Vagina (tissue), 2 donors: ENCODE measurements at regions not wholly inside any gene's neighbourhood (a gene's known extent, or its start where the extent isn't known, plus 50 kb on each side); places are given as distances from the start of the nearest gene placed in this dataset.

Experiments used
- POLR2A ChIP-seq, 2 donors: fragments of 450-650 bp; IDR thresholded peaks; one replicate each; pipeline ENCODE4 v1.6.1; 2017; ENCODE audit warnings: antibody characterized with exemption in 2 of 2, mild to moderate bottlenecking in 2 of 2, moderate library complexity in 2 of 2
- POLR2AphosphoS5 ChIP-seq, 2 donors: sonication (generic); formaldehyde crosslinking; IDR thresholded peaks; one replicate each; pipeline ENCODE4 v1.9.0; 2017; ENCODE audit warnings: antibody characterized with exemption in 2 of 2, mild to moderate bottlenecking in 2 of 2, low read depth in 1 of 2; ENCODE audit not compliant: insufficient read depth in 1 of 2
- TF ChIP-seq, protein P1 (sequence below), 3 experiments: fragments of 450-650 bp in 2 of 3; fragments of 200-600 bp in 1 of 3; sonication (generic) in 1 of 3; IDR thresholded peaks; one replicate each; pipeline ENCODE4 v1.5.1; 2017 to 2019; ENCODE audit warnings: antibody characterized with exemption in 3 of 3, mild to moderate bottlenecking in 2 of 3, moderate library complexity in 2 of 3

DNA sequence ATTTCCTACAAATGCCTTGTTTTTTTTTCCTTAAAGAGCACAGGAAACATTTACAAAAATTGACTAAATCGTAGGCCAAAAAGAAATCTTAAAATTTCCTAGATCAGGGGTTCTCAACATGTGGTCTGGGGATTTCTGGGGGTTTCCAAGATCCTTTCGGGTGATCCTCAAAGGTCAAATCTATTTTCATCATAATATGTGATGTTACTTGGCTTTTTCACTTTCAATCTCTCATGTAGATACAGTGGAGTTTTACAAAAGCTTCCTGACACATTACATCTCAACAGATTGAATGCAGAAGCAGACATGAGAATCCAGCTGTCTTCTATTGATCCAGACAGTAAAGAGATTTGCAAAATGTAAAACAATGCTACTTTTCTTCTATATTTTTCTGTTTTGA, 497.3 kb downstream of the INHBA start:
- no peak for TF ChIP-seq POLR2A (IDR thresholded peaks at IDR 0.05)
- TF ChIP-seq POLR2AphosphoS5 (IDR thresholded peaks at IDR 0.05; ENCODE audit: insufficient read depth in 1 of 2, low read depth in 1 of 2): no peak
- TF ChIP-seq, protein P1, sequence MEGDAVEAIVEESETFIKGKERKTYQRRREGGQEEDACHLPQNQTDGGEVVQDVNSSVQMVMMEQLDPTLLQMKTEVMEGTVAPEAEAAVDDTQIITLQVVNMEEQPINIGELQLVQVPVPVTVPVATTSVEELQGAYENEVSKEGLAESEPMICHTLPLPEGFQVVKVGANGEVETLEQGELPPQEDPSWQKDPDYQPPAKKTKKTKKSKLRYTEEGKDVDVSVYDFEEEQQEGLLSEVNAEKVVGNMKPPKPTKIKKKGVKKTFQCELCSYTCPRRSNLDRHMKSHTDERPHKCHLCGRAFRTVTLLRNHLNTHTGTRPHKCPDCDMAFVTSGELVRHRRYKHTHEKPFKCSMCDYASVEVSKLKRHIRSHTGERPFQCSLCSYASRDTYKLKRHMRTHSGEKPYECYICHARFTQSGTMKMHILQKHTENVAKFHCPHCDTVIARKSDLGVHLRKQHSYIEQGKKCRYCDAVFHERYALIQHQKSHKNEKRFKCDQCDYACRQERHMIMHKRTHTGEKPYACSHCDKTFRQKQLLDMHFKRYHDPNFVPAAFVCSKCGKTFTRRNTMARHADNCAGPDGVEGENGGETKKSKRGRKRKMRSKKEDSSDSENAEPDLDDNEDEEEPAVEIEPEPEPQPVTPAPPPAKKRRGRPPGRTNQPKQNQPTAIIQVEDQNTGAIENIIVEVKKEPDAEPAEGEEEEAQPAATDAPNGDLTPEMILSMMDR (IDR thresholded peaks at IDR 0.05): no peak
